HEK293T (cell line): ENCODE measurements at regions not wholly inside any gene's neighbourhood (a gene's known extent, or its start where the extent isn't known, plus 50 kb on each side); places are given as distances from the start of the nearest gene placed in this dataset.

Experiments used
- CTCF ChIA-PET: fragments of 350-600 bp; formaldehyde crosslinking; extraction: SDS; loops from one replicate; lab custom pipeline; 2021; ENCODE audit warnings: antibody characterized with exemption, inconsistent platforms; lab: Yijun Ruan, JAX
- POLR2A ChIA-PET: fragments of 350-600 bp; formaldehyde crosslinking; extraction: SDS; loops from one replicate; lab custom pipeline; 2020; ENCODE audit warnings: antibody characterized with exemption, inconsistent platforms; lab: Yijun Ruan, JAX
- DNase-seq: peaks from one replicate; pipeline ENCODE4 v3.0.0; 2012; ENCODE audit warnings: mixed read lengths; ENCODE audit errors: extremely low spot score
- ARNT ChIP-seq: fragments of 450-650 bp; IDR thresholded peaks from 2 replicates; pipeline ENCODE4 v1.6.1; 2017; ENCODE audit warnings: mild to moderate bottlenecking
- BHLHE40 ChIP-seq: fragments of 450-650 bp; IDR thresholded peaks from 2 replicates; pipeline ENCODE4 v1.6.1; 2016; ENCODE audit warnings: mild to moderate bottlenecking, moderate library complexity, borderline replicate concordance
- CTBP1 ChIP-seq: fragments of 450-650 bp; IDR thresholded peaks from 2 replicates; pipeline ENCODE4 v1.6.1; 2016; ENCODE audit warnings: borderline replicate concordance
- ELF4 ChIP-seq: fragments of 450-650 bp; IDR thresholded peaks from 2 replicates; pipeline ENCODE4 v1.6.1; 2017; ENCODE audit warnings: antibody characterized with exemption
- FOXA1 ChIP-seq: fragments of 450-650 bp; IDR thresholded peaks from 2 replicates; pipeline ENCODE4 v1.6.1; 2016; ENCODE audit warnings: mild to moderate bottlenecking
- FOXK2 ChIP-seq: fragments of 450-650 bp; IDR thresholded peaks from 2 replicates; pipeline ENCODE4 v1.6.1; 2016; ENCODE audit warnings: mild to moderate bottlenecking
- FOXM1 ChIP-seq: fragments of 450-650 bp; IDR thresholded peaks from 2 replicates; pipeline ENCODE4 v1.6.1; 2017; ENCODE audit warnings: mild to moderate bottlenecking, borderline replicate concordance
- HDGF ChIP-seq: fragments of 450-650 bp; IDR thresholded peaks from 2 replicates; pipeline ENCODE4 v1.6.1; 2017; ENCODE audit warnings: antibody characterized with exemption, borderline replicate concordance
- L3MBTL2 ChIP-seq: fragments of 450-650 bp; conservative IDR thresholded peaks from 2 replicates; pipeline ENCODE4 v1.6.1; 2016; ENCODE audit warnings: mild to moderate bottlenecking
- LEF1 ChIP-seq: fragments of 450-650 bp; IDR thresholded peaks from 2 replicates; pipeline ENCODE4 v1.6.1; 2017; ENCODE audit warnings: mild to moderate bottlenecking, borderline replicate concordance
- NFRKB ChIP-seq: fragments of 450-650 bp; IDR thresholded peaks from 2 replicates; pipeline ENCODE4 v1.6.1; 2016; ENCODE audit warnings: mild to moderate bottlenecking, moderate library complexity
- PKNOX1 ChIP-seq: fragments of 450-650 bp; IDR thresholded peaks from 2 replicates; pipeline ENCODE4 v1.6.1; 2016
- SP1 ChIP-seq: fragments of 450-650 bp; IDR thresholded peaks from 2 replicates; pipeline ENCODE4 v1.6.1; 2017
- SUZ12 ChIP-seq: fragments of 450-650 bp; IDR thresholded peaks from 2 replicates; pipeline ENCODE4 v1.6.1; 2016; ENCODE audit warnings: mild to moderate bottlenecking
- TARDBP ChIP-seq: fragments of 450-650 bp; IDR thresholded peaks from 2 replicates; pipeline ENCODE4 v1.6.1; 2016
- ZNF384 ChIP-seq: fragments of 450-650 bp; IDR thresholded peaks from 2 replicates; pipeline ENCODE4 v1.6.1; 2016

GRCh38 chr10:128414568-128414967 is 288.3 kb upstream of the MKI67 start:
- CTCF ChIA-PET, result no interaction called here
- TF ChIP-seq SUZ12, result no peak
- no peak for DNase-seq
- POLR2A ChIA-PET, result no interaction called here

- CTCF ChIA-PET, result no interaction called here
- DNase-seq, result no peak
- POLR2A ChIA-PET, result no interaction called here
- TF ChIP-seq SUZ12 (no peak), CTBP1 (no peak), ELF4 (no peak), ARNT (no peak), FOXM1 (no peak), NFRKB (no peak), ZNF384 (no peak), TARDBP (no peak), FOXA1 (no peak), SP1 (no peak), BHLHE40 (no peak), HDGF (no peak), L3MBTL2 (no peak)
These were observed 290.0 kb upstream of the MKI67 start for GRCh38 chr10:128416231-128416630.

GRCh38 chr10:128417826-128418225 is 291.6 kb upstream of the MKI67 start:
- ChIA-PET CTCF (no interaction called here), POLR2A (no interaction called here)
- TF ChIP-seq ARNT (no peak), FOXM1 (no peak), SP1 (no peak)
- no peak for DNase-seq

- CTCF ChIA-PET, result no interaction called here
- TF ChIP-seq ZNF384 (no peak), CTBP1 (no peak), FOXM1 (no peak), TARDBP (no peak), FOXA1 (no peak), PKNOX1 (no peak), SUZ12 (no peak)
- POLR2A ChIA-PET, result no interaction called here
- no peak for DNase-seq
These were observed 292.6 kb upstream of the MKI67 start for GRCh38 chr10:128418819-128419218.

GRCh38 chr10:128419466-128420019 is 293.3 kb upstream of the MKI67 start:
- TF ChIP-seq FOXM1 (no peak), ELF4 (no peak), NFRKB (no peak), ARNT (no peak), FOXA1 (no peak)
- ChIA-PET CTCF (no interaction called here), POLR2A (no interaction called here)
- DNase-seq, result no peak

- ChIA-PET CTCF (no interaction called here), POLR2A (no interaction called here)
- no peak for DNase-seq
- no peak for TF ChIP-seq NFRKB
- TF ChIP-seq SUZ12, result no peak
- TF ChIP-seq TARDBP, result no peak
- TF ChIP-seq BHLHE40, result no peak
- no peak for TF ChIP-seq ZNF384
- TF ChIP-seq ARNT, result no peak
- no peak for TF ChIP-seq ELF4
- no peak for TF ChIP-seq FOXM1
These were observed 294.4 kb upstream of the MKI67 start for GRCh38 chr10:128420623-128421022.

GRCh38 chr10:128421371-128422160 is 295.3 kb upstream of the MKI67 start:
- TF ChIP-seq L3MBTL2 (no peak), FOXK2 (no peak), BHLHE40 (no peak), ARNT (no peak), PKNOX1 (no peak), FOXM1 (no peak), CTBP1 (no peak), ZNF384 (no peak), SP1 (no peak), SUZ12 (no peak), HDGF (no peak), TARDBP (no peak)
- CTCF ChIA-PET, result no interaction called here
- POLR2A ChIA-PET, result no interaction called here
- DNase-seq, result no peak

- ChIA-PET POLR2A (no interaction called here), CTCF (no interaction called here)
- DNase-seq, result no peak
- TF ChIP-seq ELF4 (no peak), HDGF (no peak), L3MBTL2 (no peak), LEF1 (no peak), PKNOX1 (no peak), ZNF384 (no peak), BHLHE40 (no peak), SP1 (no peak), FOXA1 (no peak), ARNT (no peak), FOXK2 (no peak), CTBP1 (no peak), NFRKB (no peak), SUZ12 (no peak), TARDBP (no peak), FOXM1 (no peak)
These were observed 296.0 kb upstream of the MKI67 start for GRCh38 chr10:128422190-128422589.
